ENCODE measurements at regions not wholly inside any gene's neighbourhood (a gene's known extent, or its start where the extent isn't known, plus 50 kb on each side); places are given as distances from the start of the nearest gene placed in this dataset.

DNA sequence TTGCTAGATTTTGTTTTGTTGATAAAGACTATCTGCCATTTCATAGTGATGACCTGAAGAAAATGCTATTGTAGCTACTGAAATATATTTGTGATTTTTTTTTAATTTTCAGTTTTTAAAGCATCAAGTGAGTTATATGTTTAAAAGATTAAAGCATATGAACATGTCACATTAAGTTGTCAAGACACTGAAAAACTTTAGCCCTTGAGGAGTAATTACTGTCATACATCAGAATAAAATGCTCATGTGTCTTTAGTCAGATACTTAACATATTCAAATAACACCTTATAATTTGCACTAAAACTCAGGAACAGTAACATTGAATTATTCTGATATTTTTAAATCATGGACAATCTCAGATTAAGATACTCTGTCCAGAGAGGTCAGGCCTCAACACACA lies 108.1 kb upstream of the ATXN7L3B start:
- in situ Hi-C loops (cut with HindIII; ENCODE audit: low pct_unique_long_range_greater_than_20kb, low sequenced_read_pairs) = no loop called here
- no peak for TF ChIP-seq JUND (IDR thresholded peaks at IDR 0.05; ENCODE audit: low read depth)
- no peak for DNase-seq (ENCODE audit: low read depth in 1 of 2, low spot score in 1 of 2)

DNA sequence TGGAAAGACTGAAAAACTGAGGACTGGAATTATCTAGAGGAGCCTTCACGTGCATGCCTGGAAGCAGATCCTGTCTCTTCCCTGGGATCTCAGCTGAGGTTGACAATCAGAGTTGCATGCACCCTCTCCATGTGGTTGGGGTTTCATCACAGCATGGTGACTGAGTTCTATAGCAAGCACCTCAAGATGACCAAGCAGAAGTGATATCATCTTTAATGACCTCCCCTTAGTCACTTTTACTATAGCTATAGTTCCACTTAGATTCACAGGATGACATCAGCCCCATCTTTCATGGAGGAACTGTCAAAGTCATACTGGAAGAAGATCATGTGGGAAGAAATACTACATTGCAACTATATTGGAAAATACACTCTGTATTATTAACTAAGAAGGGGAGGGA lies 105.8 kb upstream of the ATXN7L3B start:
- in situ Hi-C loops (cut with HindIII; ENCODE audit: low pct_unique_long_range_greater_than_20kb, low sequenced_read_pairs) = no loop called here
- no peak for DNase-seq (ENCODE audit: low read depth in 1 of 2, low spot score in 1 of 2)

DNA sequence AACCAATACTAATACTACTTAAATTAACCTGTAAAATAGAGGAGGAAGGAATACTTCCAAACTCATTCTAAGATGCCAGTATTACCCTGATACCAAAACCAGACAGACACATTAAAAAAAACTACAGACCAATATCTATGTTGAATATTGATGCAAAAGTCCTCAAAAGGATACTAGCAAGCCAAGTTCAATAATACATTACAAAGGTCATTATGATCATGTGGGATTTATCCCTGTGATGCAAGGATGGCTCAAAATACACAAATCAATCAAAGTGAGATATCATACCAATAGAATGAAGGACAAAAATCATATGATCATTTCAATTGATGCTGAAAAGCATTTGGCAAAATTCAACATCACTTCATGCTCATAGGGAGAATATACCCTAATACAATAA lies 97.2 kb upstream of the ATXN7L3B start:
- in situ Hi-C loops (cut with HindIII; ENCODE audit: low pct_unique_long_range_greater_than_20kb, low sequenced_read_pairs) = no loop called here
- no peak for TF ChIP-seq JUND (IDR thresholded peaks at IDR 0.05; ENCODE audit: low read depth)
- DNase-seq (ENCODE audit: low read depth in 1 of 2, low spot score in 1 of 2) = no peak

More for the DNA sequence above, 105.8 kb upstream of the ATXN7L3B start:
- no peak for TF ChIP-seq JUND (IDR thresholded peaks at IDR 0.05; ENCODE audit: low read depth)

DNA sequence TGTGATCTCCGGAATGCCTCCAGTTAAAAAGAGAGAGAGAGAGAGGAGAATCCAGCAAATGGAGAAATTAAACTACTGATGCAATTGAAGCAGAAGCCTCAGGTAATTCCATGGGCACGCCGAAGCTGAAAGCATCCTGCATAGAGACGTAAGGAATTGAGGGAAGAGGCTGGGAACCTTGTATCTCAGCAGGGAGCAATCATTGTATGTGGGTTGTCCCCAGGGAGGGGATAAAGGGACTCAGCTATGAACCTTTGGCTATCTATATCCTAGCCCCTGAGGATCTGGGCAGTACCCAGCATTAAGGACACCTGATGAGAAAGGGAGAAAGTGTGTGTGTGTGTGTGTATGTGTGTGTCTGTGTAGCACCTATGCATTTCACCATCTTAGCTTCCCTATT lies 95.8 kb upstream of the ATXN7L3B start:
- no peak for DNase-seq (ENCODE audit: low read depth in 1 of 2, low spot score in 1 of 2)
- in situ Hi-C loops (cut with HindIII; ENCODE audit: low pct_unique_long_range_greater_than_20kb, low sequenced_read_pairs) = no loop called here
- no peak for TF ChIP-seq JUND (IDR thresholded peaks at IDR 0.05; ENCODE audit: low read depth)

DNA sequence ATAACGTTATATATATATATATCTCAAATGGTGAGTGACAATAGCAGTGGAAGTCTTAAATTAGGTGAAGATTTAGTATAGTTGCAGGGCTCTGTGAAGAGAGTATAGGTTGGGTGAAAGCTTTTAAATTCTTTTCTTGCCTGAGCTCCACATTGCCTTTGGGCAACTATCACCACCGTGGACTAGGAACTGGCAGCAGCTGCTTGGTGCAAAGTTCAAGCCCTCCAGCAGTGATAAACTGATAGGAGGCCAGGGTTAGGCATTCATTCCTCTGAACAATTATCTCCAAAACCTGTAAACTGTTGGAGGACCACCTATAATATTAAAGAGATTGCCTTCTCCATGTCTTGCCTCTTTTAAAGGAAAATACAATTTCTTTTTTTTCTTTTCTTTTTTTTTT lies 91.2 kb upstream of the ATXN7L3B start:
- in situ Hi-C loops (cut with HindIII; ENCODE audit: low pct_unique_long_range_greater_than_20kb, low sequenced_read_pairs) = no loop called here
- no peak for DNase-seq (ENCODE audit: low read depth in 1 of 2, low spot score in 1 of 2)
- no peak for TF ChIP-seq JUND (IDR thresholded peaks at IDR 0.05; ENCODE audit: low read depth)

DNA sequence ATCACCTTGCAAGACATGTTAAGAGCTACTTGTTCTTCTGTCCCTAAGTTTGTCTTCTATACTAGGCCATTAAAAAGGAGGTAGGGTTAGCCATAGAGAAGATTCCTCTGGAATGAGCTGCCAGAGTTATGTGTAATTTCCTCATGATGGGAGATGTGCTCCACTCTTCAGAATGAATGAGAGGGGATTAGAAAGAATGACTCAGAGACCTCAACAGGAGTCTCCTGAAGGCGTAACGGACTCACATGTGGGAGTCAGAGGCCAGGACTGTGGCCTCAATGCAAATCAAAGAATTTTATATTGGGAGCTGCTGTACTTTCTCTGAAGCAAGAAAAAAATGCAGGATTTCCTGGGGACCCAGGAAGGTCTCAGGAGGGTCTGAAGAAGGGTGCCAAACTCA lies 87.8 kb upstream of the ATXN7L3B start:
- no peak for DNase-seq (ENCODE audit: low read depth in 1 of 2, low spot score in 1 of 2)
- in situ Hi-C loops (cut with HindIII; ENCODE audit: low pct_unique_long_range_greater_than_20kb, low sequenced_read_pairs) = no loop called here
- TF ChIP-seq JUND (IDR thresholded peaks at IDR 0.05; ENCODE audit: low read depth) = no peak

DNA sequence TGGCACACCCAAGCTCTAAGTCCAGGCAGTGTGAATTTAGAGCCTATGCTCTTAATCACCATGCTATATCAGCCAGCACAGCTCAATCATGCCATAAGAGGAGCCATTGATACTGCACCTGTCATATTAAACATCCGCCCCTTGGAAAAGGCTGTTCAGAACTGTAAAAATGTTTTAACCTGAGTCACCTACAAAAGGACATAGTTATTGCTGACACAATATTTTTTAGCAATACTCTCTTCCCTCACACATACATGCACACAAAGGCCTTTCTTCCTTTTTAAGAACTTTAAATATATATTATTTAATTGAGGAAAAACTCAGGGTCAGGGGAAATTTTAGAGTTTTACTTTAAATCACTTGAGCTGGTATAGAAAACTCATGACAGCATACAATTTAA lies 83.5 kb upstream of the ATXN7L3B start:
- in situ Hi-C loops (cut with HindIII; ENCODE audit: low pct_unique_long_range_greater_than_20kb, low sequenced_read_pairs) = no loop called here
- no peak for DNase-seq (ENCODE audit: low read depth in 1 of 2, low spot score in 1 of 2)
- TF ChIP-seq JUND (IDR thresholded peaks at IDR 0.05; ENCODE audit: low read depth) = no peak

DNA sequence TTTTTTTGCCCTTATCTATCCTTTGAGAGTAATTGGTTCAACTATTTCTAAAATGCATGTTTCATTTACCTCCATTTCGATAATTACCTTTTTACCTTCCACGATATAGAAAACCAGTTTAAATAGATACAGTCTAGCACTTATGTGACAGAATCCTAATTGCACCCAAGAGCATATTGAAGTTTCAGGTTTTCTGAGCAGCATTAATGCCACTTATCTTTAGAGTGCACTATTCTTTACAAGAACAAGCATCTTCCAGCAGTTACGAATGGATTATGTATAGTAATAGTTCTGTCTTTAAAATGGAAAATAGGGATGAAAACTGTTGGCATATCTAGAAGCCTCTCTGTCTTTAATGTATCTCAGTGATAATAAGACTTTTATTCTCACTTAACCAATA lies 82.2 kb upstream of the ATXN7L3B start:
- no peak for DNase-seq (ENCODE audit: low read depth in 1 of 2, low spot score in 1 of 2)
- in situ Hi-C loops (cut with HindIII; ENCODE audit: low pct_unique_long_range_greater_than_20kb, low sequenced_read_pairs) = no loop called here
- TF ChIP-seq JUND (IDR thresholded peaks at IDR 0.05; ENCODE audit: low read depth) = no peak

DNA sequence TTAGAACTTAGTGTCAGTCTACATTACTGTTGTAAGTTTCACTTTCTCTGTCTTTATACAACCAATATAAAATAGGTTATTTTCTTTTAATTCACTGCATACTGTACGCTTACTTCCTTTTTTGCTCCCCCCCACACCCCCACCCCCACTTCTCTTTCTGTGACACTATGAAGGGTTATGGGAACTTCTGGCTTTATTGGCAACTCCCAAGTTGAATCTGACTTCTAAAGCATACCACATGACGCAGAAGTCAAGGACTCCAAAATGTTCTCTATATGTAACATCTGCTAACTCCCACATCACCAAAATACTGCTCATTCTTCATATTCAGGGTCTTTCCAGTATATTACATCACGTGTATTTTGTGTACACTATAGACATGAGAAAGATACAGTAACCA lies 81.2 kb upstream of the ATXN7L3B start:
- no peak for DNase-seq (ENCODE audit: low read depth in 1 of 2, low spot score in 1 of 2)
- in situ Hi-C loops (cut with HindIII; ENCODE audit: low pct_unique_long_range_greater_than_20kb, low sequenced_read_pairs) = no loop called here
- no peak for TF ChIP-seq JUND (IDR thresholded peaks at IDR 0.05; ENCODE audit: low read depth)

DNA sequence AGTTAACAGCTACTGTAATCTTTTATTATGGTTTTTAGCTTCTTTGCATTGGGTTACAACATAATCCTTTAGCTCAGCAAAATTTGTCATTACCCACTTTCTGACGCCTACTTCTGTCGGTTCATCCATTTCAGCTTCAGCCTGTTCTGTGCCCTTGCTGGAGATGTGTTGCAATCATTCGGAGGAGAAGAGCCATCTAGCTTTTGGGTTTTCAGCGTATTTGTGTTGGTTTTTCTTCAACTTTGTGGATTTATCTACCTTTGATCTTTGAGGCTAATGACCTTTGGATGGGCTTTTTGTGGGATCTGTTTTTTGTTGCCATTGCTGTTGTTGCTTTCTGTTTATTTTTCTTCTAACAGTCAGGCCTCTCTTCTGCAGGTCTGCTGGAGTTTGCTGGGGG lies 69.2 kb upstream of the ATXN7L3B start:
- in situ Hi-C loops (cut with HindIII; ENCODE audit: low pct_unique_long_range_greater_than_20kb, low sequenced_read_pairs) = no loop called here
- no peak for DNase-seq (ENCODE audit: low read depth in 1 of 2, low spot score in 1 of 2)
- TF ChIP-seq JUND (IDR thresholded peaks at IDR 0.05; ENCODE audit: low read depth) = no peak

DNA sequence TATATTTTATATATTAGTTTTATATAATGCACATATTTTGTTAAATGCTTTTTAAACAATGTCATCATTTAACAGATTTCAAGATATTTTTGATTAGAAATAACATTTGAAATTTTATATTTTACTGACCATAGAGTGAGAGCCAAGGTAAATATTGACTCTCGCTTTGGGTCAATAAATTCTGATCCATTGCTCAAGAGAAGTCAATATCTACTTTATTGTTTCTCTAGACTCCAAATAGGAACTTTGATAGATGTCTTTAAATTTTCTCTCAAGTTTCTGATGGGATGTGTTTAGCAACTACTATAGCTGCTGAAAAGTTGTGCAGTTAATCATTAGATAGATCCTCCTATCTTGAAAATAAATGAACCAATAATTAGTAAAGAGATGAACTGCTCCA lies 61.4 kb upstream of the ATXN7L3B start:
- no peak for DNase-seq (ENCODE audit: low read depth in 1 of 2, low spot score in 1 of 2)

DNA sequence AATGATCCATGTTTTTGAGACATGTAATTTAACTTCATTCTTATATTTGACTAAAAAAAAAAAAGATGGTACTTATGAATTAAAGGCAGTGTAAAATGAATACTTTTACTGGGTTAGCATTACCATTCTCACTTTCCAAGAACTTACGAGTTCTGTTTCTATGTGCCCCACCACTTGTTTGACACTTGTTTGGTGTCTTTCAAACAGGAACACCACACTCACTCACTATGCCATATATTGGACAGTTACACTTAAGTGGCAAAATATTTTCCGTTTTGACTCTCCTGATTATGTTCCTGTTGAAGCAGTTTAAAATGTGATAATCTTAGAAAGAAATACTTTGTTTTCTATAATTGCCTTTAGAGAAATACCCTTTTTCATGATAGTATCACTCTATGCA lies 56.6 kb upstream of the ATXN7L3B start:
- no peak for TF ChIP-seq JUND (IDR thresholded peaks at IDR 0.05; ENCODE audit: low read depth)
- DNase-seq (ENCODE audit: low read depth in 1 of 2, low spot score in 1 of 2) = no peak
- in situ Hi-C loops (cut with HindIII; ENCODE audit: low pct_unique_long_range_greater_than_20kb, low sequenced_read_pairs) = no loop called here

More for the DNA sequence above, 61.4 kb upstream of the ATXN7L3B start:
- no peak for TF ChIP-seq JUND (IDR thresholded peaks at IDR 0.05; ENCODE audit: low read depth)
- in situ Hi-C loops (cut with HindIII; ENCODE audit: low pct_unique_long_range_greater_than_20kb, low sequenced_read_pairs) = no loop called here

DNA sequence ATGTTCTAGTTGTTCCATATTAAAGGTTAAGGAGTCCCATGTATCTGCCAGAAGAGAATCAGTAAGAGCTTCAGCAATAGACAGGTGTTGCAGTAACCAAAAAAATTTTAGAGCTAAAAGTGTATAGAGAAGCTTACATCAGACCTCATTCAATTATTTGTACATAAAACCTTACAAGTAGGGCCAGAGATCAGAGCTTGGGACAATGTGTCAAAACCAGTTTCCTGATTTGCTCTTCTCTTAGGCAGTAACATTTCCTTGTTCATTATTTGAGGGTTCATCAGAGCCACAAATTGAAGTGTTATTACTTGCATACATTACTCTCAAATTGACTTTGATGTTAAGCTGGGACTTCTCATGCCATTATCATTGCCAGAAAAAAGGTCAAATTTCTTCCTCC lies 55.5 kb upstream of the ATXN7L3B start:
- TF ChIP-seq JUND (IDR thresholded peaks at IDR 0.05; ENCODE audit: low read depth) = no peak
- in situ Hi-C loops (cut with HindIII; ENCODE audit: low pct_unique_long_range_greater_than_20kb, low sequenced_read_pairs) = no loop called here
- no peak for DNase-seq (ENCODE audit: low read depth in 1 of 2, low spot score in 1 of 2)

DNA sequence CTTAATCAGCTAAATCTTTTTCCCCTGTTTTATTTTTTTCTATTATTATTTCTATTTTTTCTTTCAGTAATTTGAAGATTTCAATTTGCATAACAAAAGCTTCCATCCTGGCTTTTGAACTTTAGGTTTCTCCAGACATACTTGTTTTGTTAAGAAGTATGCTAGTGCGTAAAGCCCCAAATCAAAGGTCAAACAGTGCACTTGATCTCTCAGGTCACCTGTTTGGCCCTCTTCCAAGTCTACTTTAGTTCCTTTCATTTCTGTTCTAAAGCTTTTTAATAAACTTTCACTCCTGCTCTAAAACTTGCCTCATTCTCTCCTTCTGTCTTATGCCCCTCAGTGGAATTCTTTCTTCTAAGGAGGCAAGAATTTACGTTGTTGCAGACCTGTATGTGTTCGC lies 54.6 kb upstream of the ATXN7L3B start:
- no peak for DNase-seq (ENCODE audit: low read depth in 1 of 2, low spot score in 1 of 2)
- in situ Hi-C loops (cut with HindIII; ENCODE audit: low pct_unique_long_range_greater_than_20kb, low sequenced_read_pairs) = no loop called here
- no peak for TF ChIP-seq JUND (IDR thresholded peaks at IDR 0.05; ENCODE audit: low read depth)

All from T47D (cell line).